Activated naive CD8-positive, alpha-beta T cell treated with anti-CD3 and anti-CD28 coated beads, Interleukin-2, amount 10 ng/mL, durations not matched to agents 7 days and 5 days (primary cell): ENCODE measurements at regions not wholly inside any gene's neighbourhood (a gene's known extent, or its start where the extent isn't known, plus 50 kb on each side); places are given as distances from the start of the nearest gene placed in this dataset.

Experiments used
- ATAC-seq: fragments of 150-1000 bp; cut with Tn5 transposase; one replicate; pipeline ENCODE4 v1.10.0; 2021; ENCODE audit warnings: low read depth, moderate library complexity
- POLR2A ChIA-PET: fragments of 350-600 bp; sonication (Branson Sonifier 250); formaldehyde crosslinking; loops from one replicate; lab custom pipeline; 2021; ENCODE audit warnings: antibody characterized with exemption; lab: Charles Lee
- DNase-seq: peaks from one replicate; pipeline ENCODE4 v3.0.0; 2021
- H3K27ac Mint-ChIP-seq: one replicate; pipeline ENCODE4 v1.8.0; 2022; ENCODE audit warnings: mild to moderate bottlenecking, mixed read lengths
- H3K27me3 Mint-ChIP-seq: one replicate; pipeline ENCODE4 v1.8.0; 2022; ENCODE audit warnings: mild to moderate bottlenecking, moderate library complexity, mixed read lengths
- H3K36me3 Mint-ChIP-seq: one replicate; pipeline ENCODE4 v1.8.0; 2021; ENCODE audit warnings: mild to moderate bottlenecking, mixed read lengths
- H3K4me1 Mint-ChIP-seq: one replicate; pipeline ENCODE4 v1.8.0; 2021; ENCODE audit warnings: mixed read lengths
- H3K4me3 Mint-ChIP-seq: one replicate; pipeline ENCODE4 v1.8.0; 2022; ENCODE audit warnings: mild to moderate bottlenecking, moderate library complexity, mixed read lengths
- H3K9me3 Mint-ChIP-seq: one replicate; pipeline ENCODE4 v1.8.0; 2021; ENCODE audit warnings: mixed read lengths

GRCh38 chr2:59484673-59485072 lies 1068.8 kb downstream of the BCL11A start:
- Mint-ChIP-seq H3K27me3 (no peaks in the 10 kb centered on the region), H3K36me3 (no peaks in the 10 kb centered on the region), H3K4me1 (no peaks in the 10 kb centered on the region), H3K4me3 (no peak overlapping the region), H3K27ac (no peak overlapping the region), H3K9me3 (no peaks in the 10 kb centered on the region)
- ATAC-seq (no peak), DNase-seq (no peak)
- POLR2A ChIA-PET, result no interaction called here

GRCh38 chr2:59463426-59463825 lies 1090.0 kb downstream of the BCL11A start:
- H3K36me3 Mint-ChIP-seq, result no peaks in the 10 kb centered on the region
- H3K9me3 Mint-ChIP-seq, result no peaks in the 10 kb centered on the region
- POLR2A ChIA-PET, result no interaction called here
- DNase-seq (no peak), ATAC-seq (no peak)
- no peak overlapping the region for H3K27ac Mint-ChIP-seq
- no peaks in the 10 kb centered on the region for H3K27me3 Mint-ChIP-seq
- no peaks in the 10 kb centered on the region for H3K4me1 Mint-ChIP-seq
- H3K4me3 Mint-ChIP-seq, result no peak overlapping the region

DNA sequence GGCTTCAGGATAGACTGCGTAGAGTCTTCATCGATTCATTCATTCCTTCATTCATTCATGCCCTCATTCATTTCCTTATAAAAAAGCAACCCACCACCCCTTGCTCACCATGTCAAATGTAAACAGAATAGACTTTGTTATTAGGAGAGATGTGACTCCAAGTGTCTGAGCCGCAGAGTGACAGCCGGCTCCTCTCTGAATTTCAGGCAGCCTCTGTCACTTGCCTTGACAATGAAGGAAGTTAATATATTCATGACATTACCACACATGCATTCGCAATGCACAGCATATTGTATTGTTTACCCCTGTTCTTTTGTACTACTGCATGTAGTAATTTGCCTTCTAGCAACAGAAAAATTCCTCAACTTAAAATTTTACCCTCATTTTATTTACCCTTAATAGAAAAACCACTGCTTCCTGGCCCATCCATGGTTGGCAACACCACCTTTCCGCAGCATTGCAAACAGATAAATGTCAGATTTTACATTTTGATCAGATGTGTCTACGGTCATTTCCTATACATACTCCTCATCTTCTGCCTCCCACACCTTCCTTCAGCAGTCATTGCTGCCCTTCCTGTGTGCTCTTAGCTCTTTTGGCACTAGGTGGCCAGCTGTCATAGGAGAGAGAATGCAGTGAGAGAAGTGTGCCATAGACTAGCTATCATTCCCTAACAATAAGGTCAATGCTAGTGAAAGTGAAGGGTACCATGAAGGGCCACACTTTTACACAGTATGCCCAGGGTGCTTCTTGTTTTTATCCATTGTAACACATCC lies 1090.8 kb downstream of the BCL11A start:
- ATAC-seq, result no peak

DNA sequence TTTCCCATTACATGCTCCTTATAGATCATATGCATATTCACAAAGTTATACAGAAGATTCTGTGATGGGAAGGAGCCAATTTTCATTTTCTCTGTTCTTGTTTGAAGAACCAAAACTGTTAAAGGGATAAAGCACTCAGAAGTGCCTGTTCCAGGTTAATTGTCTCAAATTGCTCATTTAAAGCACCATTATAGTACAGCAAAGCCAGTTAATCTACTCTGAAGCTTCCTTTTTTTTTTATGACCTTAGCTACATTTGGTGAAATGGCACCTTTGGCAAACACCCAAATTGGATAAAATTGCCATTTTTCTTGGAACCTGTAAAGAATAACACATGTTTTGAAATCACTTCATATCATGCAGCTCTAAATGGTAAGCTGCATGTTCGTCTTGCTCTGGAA lies 1092.3 kb downstream of the BCL11A start:
- no peaks in the 10 kb centered on the region for H3K4me1 Mint-ChIP-seq
- no peak overlapping the region for H3K27ac Mint-ChIP-seq
- no peaks in the 10 kb centered on the region for H3K36me3 Mint-ChIP-seq
- POLR2A ChIA-PET, result no interaction called here
- no peak overlapping the region for H3K4me3 Mint-ChIP-seq
- ATAC-seq, result no peak
- H3K9me3 Mint-ChIP-seq, result no peaks in the 10 kb centered on the region
- no peaks in the 10 kb centered on the region for H3K27me3 Mint-ChIP-seq
- no peak for DNase-seq

More for the DNA sequence above, 1090.8 kb downstream of the BCL11A start:
- Mint-ChIP-seq H3K27ac (no peak overlapping the region), H3K27me3 (no peaks in the 10 kb centered on the region), H3K9me3 (no peaks in the 10 kb centered on the region), H3K4me3 (no peak overlapping the region), H3K4me1 (no peaks in the 10 kb centered on the region), H3K36me3 (no peaks in the 10 kb centered on the region)
- POLR2A ChIA-PET, result no interaction called here
- no peak for DNase-seq

DNA sequence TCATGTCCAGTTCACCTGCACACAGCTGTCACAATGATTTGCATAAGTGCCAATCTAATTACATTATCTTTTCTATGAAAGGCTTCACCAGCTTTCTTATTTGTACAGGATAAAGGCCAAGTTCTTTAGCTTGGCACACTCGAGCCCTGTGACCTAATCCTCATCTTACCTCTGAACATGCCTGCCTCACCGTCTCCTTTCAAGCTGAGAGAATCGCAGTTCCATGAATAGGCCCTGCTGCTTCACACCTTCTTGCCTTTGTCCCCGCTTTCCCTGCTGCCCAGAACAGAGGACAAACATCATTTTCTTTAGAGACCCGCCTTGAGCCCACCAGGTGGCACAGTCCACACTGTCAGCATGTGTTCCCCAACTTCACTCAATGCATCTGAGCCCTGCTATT lies 1094.7 kb downstream of the BCL11A start:
- Mint-ChIP-seq H3K27ac (no peak overlapping the region), H3K4me1 (no peaks in the 10 kb centered on the region), H3K36me3 (no peaks in the 10 kb centered on the region), H3K27me3 (no peaks in the 10 kb centered on the region), H3K9me3 (no peaks in the 10 kb centered on the region), H3K4me3 (no peak overlapping the region)
- POLR2A ChIA-PET, result no interaction called here
- ATAC-seq, result no peak
- no peak for DNase-seq

DNA sequence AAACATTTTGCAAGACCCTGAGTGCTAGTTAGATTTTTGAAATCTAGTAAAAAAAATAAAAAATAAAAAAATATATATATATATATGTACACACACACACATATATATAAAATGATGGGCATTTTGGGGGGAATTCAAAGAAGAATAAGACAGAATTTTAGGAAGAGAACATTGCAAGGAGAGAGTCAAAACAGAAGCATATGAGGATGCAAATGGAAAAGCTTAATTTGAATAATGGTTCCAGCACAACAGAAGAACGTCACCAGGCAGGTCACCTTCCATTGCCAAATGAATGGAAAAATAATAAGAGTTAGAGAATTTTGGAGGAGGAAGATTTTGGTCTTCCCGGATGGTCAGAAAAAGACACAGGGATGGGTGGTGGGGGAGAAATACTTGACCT lies 1097.2 kb downstream of the BCL11A start:
- ATAC-seq, result no peak
- Mint-ChIP-seq H3K27ac (no peak overlapping the region), H3K36me3 (no peaks in the 10 kb centered on the region), H3K27me3 (peaks cover 2% of the 10 kb centered on the region), H3K4me3 (no peak overlapping the region), H3K4me1 (no peaks in the 10 kb centered on the region), H3K9me3 (no peaks in the 10 kb centered on the region)
- DNase-seq, result no peak
- POLR2A ChIA-PET, result no interaction called here

DNA sequence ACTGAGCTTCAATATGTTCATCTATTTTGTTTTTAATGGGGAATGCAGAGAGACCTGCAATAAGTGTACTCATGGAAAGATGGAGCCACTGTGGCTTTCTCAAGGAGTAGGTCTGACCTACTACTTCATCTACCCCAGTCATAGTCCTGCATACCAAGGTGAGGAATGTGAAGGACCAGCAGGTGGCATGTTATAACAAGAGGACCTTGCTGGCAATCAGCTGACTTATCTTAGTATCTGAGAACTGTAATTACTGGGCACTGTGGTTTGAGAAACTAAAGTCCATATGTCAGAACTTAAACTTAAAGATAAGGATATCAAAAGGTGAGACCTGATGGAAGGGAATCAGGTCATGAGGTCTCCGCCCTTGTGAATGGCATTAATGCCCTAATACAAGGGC lies 1104.2 kb downstream of the BCL11A start:
- no peak overlapping the region for H3K27ac Mint-ChIP-seq
- no peaks in the 10 kb centered on the region for H3K4me1 Mint-ChIP-seq
- POLR2A ChIA-PET, result no interaction called here
- ATAC-seq (no peak), DNase-seq (no peak)
- no peaks in the 10 kb centered on the region for H3K36me3 Mint-ChIP-seq
- peaks cover 2% of the 10 kb centered on the region for H3K27me3 Mint-ChIP-seq
- no peaks in the 10 kb centered on the region for H3K9me3 Mint-ChIP-seq
- no peak overlapping the region for H3K4me3 Mint-ChIP-seq

- no peak for DNase-seq
- H3K9me3 Mint-ChIP-seq, result no peaks in the 10 kb centered on the region
- H3K36me3 Mint-ChIP-seq, result no peaks in the 10 kb centered on the region
- no peak overlapping the region for H3K4me3 Mint-ChIP-seq
- no peak for ATAC-seq
- POLR2A ChIA-PET, result no interaction called here
- H3K27me3 Mint-ChIP-seq, result no peaks in the 10 kb centered on the region
- H3K27ac Mint-ChIP-seq, result no peak overlapping the region
- no peaks in the 10 kb centered on the region for H3K4me1 Mint-ChIP-seq
These were observed 1113.0 kb downstream of the BCL11A start for GRCh38 chr2:59440491-59440890.

- ATAC-seq (no peak), DNase-seq (no peak)
- Mint-ChIP-seq H3K27ac (no peak overlapping the region), H3K9me3 (peaks cover 12% of the 10 kb centered on the region), H3K4me3 (no peak overlapping the region), H3K4me1 (no peaks in the 10 kb centered on the region), H3K36me3 (no peaks in the 10 kb centered on the region), H3K27me3 (no peaks in the 10 kb centered on the region)
- POLR2A ChIA-PET, result no interaction called here
These were observed 1117.8 kb downstream of the BCL11A start for GRCh38 chr2:59435635-59436034.

DNA sequence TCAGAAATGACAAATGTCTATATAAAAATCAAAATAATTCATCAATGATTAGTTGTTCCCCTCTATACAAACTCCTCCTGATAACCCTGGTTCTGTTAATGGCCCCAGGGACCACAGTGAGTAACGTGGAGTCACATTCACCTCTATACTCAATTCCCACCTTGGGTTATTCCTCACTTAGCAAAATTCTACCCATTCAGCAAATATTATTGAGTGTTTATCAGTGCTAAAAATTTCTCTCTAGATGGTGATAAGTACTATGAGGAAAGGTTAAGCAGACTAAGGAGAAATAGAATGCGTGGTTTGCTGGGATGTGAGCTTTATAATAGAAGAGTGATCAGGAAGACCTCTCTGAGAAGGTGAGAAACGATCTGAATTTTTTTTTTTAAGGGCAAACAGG lies 1124.5 kb downstream of the BCL11A start:
- H3K4me3 Mint-ChIP-seq, result no peak overlapping the region
- no peak for ATAC-seq
- POLR2A ChIA-PET, result no interaction called here
- no peak overlapping the region for H3K27ac Mint-ChIP-seq
- peaks cover 4% of the 10 kb centered on the region for H3K27me3 Mint-ChIP-seq
- no peaks in the 10 kb centered on the region for H3K4me1 Mint-ChIP-seq
- H3K36me3 Mint-ChIP-seq, result no peaks in the 10 kb centered on the region
- DNase-seq, result no peak
- H3K9me3 Mint-ChIP-seq, result peaks cover 21% of the 10 kb centered on the region

- peaks cover 18% of the 10 kb centered on the region for H3K9me3 Mint-ChIP-seq
- H3K27me3 Mint-ChIP-seq, result peaks cover 4% of the 10 kb centered on the region
- H3K36me3 Mint-ChIP-seq, result no peaks in the 10 kb centered on the region
- DNase-seq, result no peak
- H3K4me1 Mint-ChIP-seq, result no peaks in the 10 kb centered on the region
- no peak for ATAC-seq
- POLR2A ChIA-PET, result no interaction called here
- no peak overlapping the region for H3K4me3 Mint-ChIP-seq
- no peak overlapping the region for H3K27ac Mint-ChIP-seq
These were observed 1125.5 kb downstream of the BCL11A start for GRCh38 chr2:59427980-59428379.

- Mint-ChIP-seq H3K4me1 (no peaks in the 10 kb centered on the region), H3K36me3 (no peaks in the 10 kb centered on the region), H3K4me3 (no peak overlapping the region), H3K9me3 (peaks cover 8% of the 10 kb centered on the region), H3K27me3 (peaks cover 6% of the 10 kb centered on the region), H3K27ac (no peak overlapping the region)
- ATAC-seq (no peak), DNase-seq (no peak)
- POLR2A ChIA-PET, result no interaction called here
These were observed 1128.2 kb downstream of the BCL11A start for GRCh38 chr2:59425247-59425646.

GRCh38 chr2:59413751-59414570 lies 1139.5 kb downstream of the BCL11A start:
- ATAC-seq (no peak), DNase-seq (no peak)
- Mint-ChIP-seq H3K4me3 (no peak overlapping the region), H3K27me3 (peaks cover 2% of the 10 kb centered on the region), H3K4me1 (no peaks in the 10 kb centered on the region), H3K27ac (no peak overlapping the region), H3K9me3 (peaks cover 10% of the 10 kb centered on the region), H3K36me3 (no peaks in the 10 kb centered on the region)
- POLR2A ChIA-PET, result no interaction called here

- ATAC-seq (no peak), DNase-seq (no peak)
- H3K9me3 Mint-ChIP-seq, result peaks cover 7% of the 10 kb centered on the region
- POLR2A ChIA-PET, result no interaction called here
- H3K4me3 Mint-ChIP-seq, result no peak overlapping the region
- no peaks in the 10 kb centered on the region for H3K27me3 Mint-ChIP-seq
- H3K36me3 Mint-ChIP-seq, result no peaks in the 10 kb centered on the region
- H3K4me1 Mint-ChIP-seq, result no peaks in the 10 kb centered on the region
- H3K27ac Mint-ChIP-seq, result no peak overlapping the region
These were observed 1154.3 kb downstream of the BCL11A start for GRCh38 chr2:59399126-59399525.
